ENCODE measurements at regions not wholly inside any gene's neighbourhood (a gene's known extent, or its start where the extent isn't known, plus 50 kb on each side); places are given as distances from the start of the nearest gene placed in this dataset.

GRCh38 chr7:3201937-3202710, 98.9 kb upstream of the SDK1 start:
- H3K9ac ChIP-seq (ENCODE audit: insufficient read depth, low read length): no peak overlapping the region
- H2AFZ ChIP-seq (ENCODE audit: low read length): no peak overlapping the region
- no peak for TF ChIP-seq EZH2 (IDR thresholded peaks at IDR 0.05; ENCODE audit: low read length, missing control alignments)
- TF ChIP-seq, protein P1, sequence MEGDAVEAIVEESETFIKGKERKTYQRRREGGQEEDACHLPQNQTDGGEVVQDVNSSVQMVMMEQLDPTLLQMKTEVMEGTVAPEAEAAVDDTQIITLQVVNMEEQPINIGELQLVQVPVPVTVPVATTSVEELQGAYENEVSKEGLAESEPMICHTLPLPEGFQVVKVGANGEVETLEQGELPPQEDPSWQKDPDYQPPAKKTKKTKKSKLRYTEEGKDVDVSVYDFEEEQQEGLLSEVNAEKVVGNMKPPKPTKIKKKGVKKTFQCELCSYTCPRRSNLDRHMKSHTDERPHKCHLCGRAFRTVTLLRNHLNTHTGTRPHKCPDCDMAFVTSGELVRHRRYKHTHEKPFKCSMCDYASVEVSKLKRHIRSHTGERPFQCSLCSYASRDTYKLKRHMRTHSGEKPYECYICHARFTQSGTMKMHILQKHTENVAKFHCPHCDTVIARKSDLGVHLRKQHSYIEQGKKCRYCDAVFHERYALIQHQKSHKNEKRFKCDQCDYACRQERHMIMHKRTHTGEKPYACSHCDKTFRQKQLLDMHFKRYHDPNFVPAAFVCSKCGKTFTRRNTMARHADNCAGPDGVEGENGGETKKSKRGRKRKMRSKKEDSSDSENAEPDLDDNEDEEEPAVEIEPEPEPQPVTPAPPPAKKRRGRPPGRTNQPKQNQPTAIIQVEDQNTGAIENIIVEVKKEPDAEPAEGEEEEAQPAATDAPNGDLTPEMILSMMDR (conservative IDR thresholded peaks at IDR 0.05 in 1 of 2, IDR thresholded peaks at IDR 0.05 in 1 of 2; ENCODE audit: low read depth in 1 of 2, low read length in 2 of 2): no peak
- H3K4me2 ChIP-seq (ENCODE audit: extremely low read depth, insufficient read depth, low read length): no peak overlapping the region
- H3K79me2 ChIP-seq (ENCODE audit: control insufficient read depth, insufficient read depth, low read length): no peaks in the 10 kb centered on the region
- H3K27me3 ChIP-seq (ENCODE audit: control insufficient read depth, insufficient read depth, low read length): no peaks in the 10 kb centered on the region
- H3K4me3 ChIP-seq (replicated peaks in 1 of 4; ENCODE audit: control extremely low read depth in 1 of 4, insufficient read depth in 1 of 4, low read depth in 3 of 4, low read length in 4 of 4): no peak overlapping the region
- no peaks in the 10 kb centered on the region for H3K36me3 ChIP-seq (ENCODE audit: control insufficient read depth, insufficient read depth, low read length)
- no peak overlapping the region for H3K27ac ChIP-seq (ENCODE audit: insufficient read depth, low read length)
- no peaks in the 10 kb centered on the region for H3K9me3 ChIP-seq (ENCODE audit: control insufficient read depth, insufficient read depth, low read depth, low read length)
- H3K4me1 ChIP-seq (ENCODE audit: control insufficient read depth, extremely low read depth, insufficient read depth, low read length): no peaks in the 10 kb centered on the region
- no peak for DNase-seq (ENCODE audit: low read depth in 2 of 2)
- H4K20me1 ChIP-seq (ENCODE audit: control insufficient read depth, extremely low read depth, insufficient read depth, low read length): no peaks in the 10 kb centered on the region

- Histone ChIP-seq H3K27ac (ENCODE audit: insufficient read depth, low read length) (no peak overlapping the region), H4K20me1 (ENCODE audit: control insufficient read depth, extremely low read depth, insufficient read depth, low read length) (no peaks in the 10 kb centered on the region), H3K4me1 (ENCODE audit: control insufficient read depth, extremely low read depth, insufficient read depth, low read length) (no peaks in the 10 kb centered on the region), H3K4me2 (ENCODE audit: extremely low read depth, insufficient read depth, low read length) (no peak overlapping the region), H3K27me3 (ENCODE audit: control insufficient read depth, insufficient read depth, low read length) (no peaks in the 10 kb centered on the region), H3K79me2 (ENCODE audit: control insufficient read depth, insufficient read depth, low read length) (no peaks in the 10 kb centered on the region), H3K36me3 (ENCODE audit: control insufficient read depth, insufficient read depth, low read length) (no peaks in the 10 kb centered on the region), H2AFZ (ENCODE audit: low read length) (no peak overlapping the region), H3K9ac (ENCODE audit: insufficient read depth, low read length) (no peak overlapping the region), H3K9me3 (ENCODE audit: control insufficient read depth, insufficient read depth, low read depth, low read length) (no peaks in the 10 kb centered on the region), H3K4me3 (replicated peaks in 1 of 4; ENCODE audit: control extremely low read depth in 1 of 4, insufficient read depth in 1 of 4, low read depth in 3 of 4, low read length in 4 of 4) (no peak overlapping the region)
- TF ChIP-seq EZH2 (IDR thresholded peaks at IDR 0.05; ENCODE audit: low read length, missing control alignments): no peak
- TF ChIP-seq, protein P1 (conservative IDR thresholded peaks at IDR 0.05 in 1 of 2, IDR thresholded peaks at IDR 0.05 in 1 of 2; ENCODE audit: low read depth in 1 of 2, low read length in 2 of 2): no peak
- DNase-seq (ENCODE audit: low read depth in 2 of 2): no peak
These were observed 96.5 kb upstream of the SDK1 start for GRCh38 chr7:3204526-3204925.

- Histone ChIP-seq H3K27ac (ENCODE audit: insufficient read depth, low read length) (no peak overlapping the region), H3K4me3 (replicated peaks in 1 of 4; ENCODE audit: control extremely low read depth in 1 of 4, insufficient read depth in 1 of 4, low read depth in 3 of 4, low read length in 4 of 4) (no peak overlapping the region), H3K27me3 (ENCODE audit: control insufficient read depth, insufficient read depth, low read length) (no peaks in the 10 kb centered on the region), H4K20me1 (ENCODE audit: control insufficient read depth, extremely low read depth, insufficient read depth, low read length) (no peaks in the 10 kb centered on the region), H3K4me2 (ENCODE audit: extremely low read depth, insufficient read depth, low read length) (no peak overlapping the region), H3K4me1 (ENCODE audit: control insufficient read depth, extremely low read depth, insufficient read depth, low read length) (no peaks in the 10 kb centered on the region), H2AFZ (ENCODE audit: low read length) (no peak overlapping the region), H3K79me2 (ENCODE audit: control insufficient read depth, insufficient read depth, low read length) (no peaks in the 10 kb centered on the region), H3K9me3 (ENCODE audit: control insufficient read depth, insufficient read depth, low read depth, low read length) (no peaks in the 10 kb centered on the region), H3K9ac (ENCODE audit: insufficient read depth, low read length) (no peak overlapping the region), H3K36me3 (ENCODE audit: control insufficient read depth, insufficient read depth, low read length) (no peaks in the 10 kb centered on the region)
- no peak for DNase-seq (ENCODE audit: low read depth in 2 of 2)
- no peak for TF ChIP-seq EZH2 (IDR thresholded peaks at IDR 0.05; ENCODE audit: low read length, missing control alignments)
- TF ChIP-seq, protein P1 (conservative IDR thresholded peaks at IDR 0.05 in 1 of 2, IDR thresholded peaks at IDR 0.05 in 1 of 2; ENCODE audit: low read depth in 1 of 2, low read length in 2 of 2): no peak
These were observed 95.0 kb upstream of the SDK1 start for GRCh38 chr7:3206101-3206500.

Data from fibroblast of lung (primary cell).